ENCODE measurements at regions not wholly inside any gene's neighbourhood (a gene's known extent, or its start where the extent isn't known, plus 50 kb on each side); places are given as distances from the start of the nearest gene placed in this dataset.

DNA sequence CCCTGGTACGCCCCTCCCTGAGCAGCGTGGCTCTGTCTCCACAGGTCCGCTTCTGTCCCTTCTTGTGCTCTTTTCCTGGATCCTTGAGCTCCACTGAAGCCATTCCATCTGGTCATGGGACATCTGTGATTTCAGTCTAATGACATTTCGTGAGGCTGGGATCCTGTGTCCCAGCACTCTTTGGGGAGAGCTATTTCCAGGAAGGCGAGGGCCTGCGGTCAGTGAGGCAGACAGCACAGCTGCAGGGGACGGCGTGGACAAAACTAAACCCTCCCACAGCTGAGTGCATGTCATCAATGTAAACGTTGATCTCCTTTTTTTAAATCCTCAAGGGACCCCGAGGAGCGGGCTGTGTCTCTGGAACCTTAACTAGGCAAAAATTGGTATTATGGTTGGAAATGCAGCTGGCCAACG, 127.7 kb downstream of the DACT1 start:
- H3K79me2 ChIP-seq (ENCODE audit: low read depth): no peaks in the 10 kb centered on the region
- ChIA-PET POLR2A (ENCODE audit: unreplicated experiment) (no interaction called here), CTCF (no interaction called here)
- H3K27ac ChIP-seq: no peak overlapping the region
- no peaks in the 10 kb centered on the region for H3K9me2 ChIP-seq (ENCODE audit: insufficient read depth)
- H4K20me1 ChIP-seq (ENCODE audit: insufficient read depth): no peaks in the 10 kb centered on the region
- H3K4me3 ChIP-seq: no peak overlapping the region
- no peaks in the 10 kb centered on the region for H3K4me1 ChIP-seq (replicated peaks; ENCODE audit: insufficient read depth)
- H2AFZ ChIP-seq: no peak overlapping the region
- H3K4me2 ChIP-seq: no peak overlapping the region
- H3K9me3 ChIP-seq (ENCODE audit: insufficient read depth, low read depth): no peaks in the 10 kb centered on the region
- intact Hi-C loops (cut with micrococcal nuclease; ENCODE audit: unreplicated experiment): no loop called here
- DNase-seq: no peak
- BruUV-seq (replicated peaks): no TSS peak
- no peaks in the 10 kb centered on the region for H3K36me3 ChIP-seq (ENCODE audit: low read depth)
- H3F3A ChIP-seq (ENCODE audit: insufficient read depth, low read depth): no peaks in the 10 kb centered on the region
- TF ChIP-seq CTCF (conservative IDR thresholded peaks at IDR 0.05) (no peak), EZH2 (IDR thresholded peaks at IDR 0.05; ENCODE audit: low read depth) (no peak)
- peaks cover 13% of the 10 kb centered on the region for H3K27me3 ChIP-seq (ENCODE audit: insufficient read depth, low read depth)

DNA sequence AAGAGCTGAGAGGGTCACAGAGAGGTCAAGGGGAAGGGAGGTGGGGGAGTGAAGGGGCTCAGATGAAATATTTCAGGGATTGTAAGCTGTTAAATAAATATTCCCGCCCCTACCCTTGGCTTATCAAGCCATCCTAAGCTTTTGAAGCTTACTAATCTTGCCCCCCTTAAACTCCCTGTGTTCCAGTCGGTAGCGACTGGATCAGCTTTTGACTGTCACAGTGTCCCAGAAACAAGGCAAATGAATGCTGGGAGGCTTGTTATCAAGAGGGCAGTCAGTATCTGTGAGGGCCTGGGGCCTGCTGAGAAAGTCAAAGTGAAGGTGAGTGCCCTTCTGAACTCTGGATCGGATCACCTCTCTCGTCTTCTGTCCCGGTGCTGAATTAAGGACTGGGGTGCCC, 128.1 kb downstream of the DACT1 start:
- Histone ChIP-seq H3F3A (ENCODE audit: insufficient read depth, low read depth) (no peaks in the 10 kb centered on the region), H4K20me1 (ENCODE audit: insufficient read depth) (no peaks in the 10 kb centered on the region; the same call in 1 of the 2 replicates), H3K36me3 (ENCODE audit: low read depth) (no peaks in the 10 kb centered on the region), H3K27me3 (ENCODE audit: insufficient read depth, low read depth) (peaks cover 13% of the 10 kb centered on the region), H2AFZ (no peak overlapping the region), H3K4me3 (no peak overlapping the region), H3K9me2 (ENCODE audit: insufficient read depth) (no peaks in the 10 kb centered on the region), H3K27ac (no peak overlapping the region), H3K4me1 (replicated peaks; ENCODE audit: insufficient read depth) (no peaks in the 10 kb centered on the region), H3K79me2 (ENCODE audit: low read depth) (no peaks in the 10 kb centered on the region), H3K4me2 (no peak overlapping the region), H3K9me3 (ENCODE audit: insufficient read depth, low read depth) (no peaks in the 10 kb centered on the region)
- no TSS peak for BruUV-seq (replicated peaks)
- ChIA-PET POLR2A (ENCODE audit: unreplicated experiment) (no interaction called here), CTCF (no interaction called here)
- no peak for TF ChIP-seq EZH2 (IDR thresholded peaks at IDR 0.05; ENCODE audit: low read depth)
- TF ChIP-seq CTCF (conservative IDR thresholded peaks at IDR 0.05): no peak
- intact Hi-C loops (cut with micrococcal nuclease; ENCODE audit: unreplicated experiment): no loop called here
- DNase-seq: no peak

DNA sequence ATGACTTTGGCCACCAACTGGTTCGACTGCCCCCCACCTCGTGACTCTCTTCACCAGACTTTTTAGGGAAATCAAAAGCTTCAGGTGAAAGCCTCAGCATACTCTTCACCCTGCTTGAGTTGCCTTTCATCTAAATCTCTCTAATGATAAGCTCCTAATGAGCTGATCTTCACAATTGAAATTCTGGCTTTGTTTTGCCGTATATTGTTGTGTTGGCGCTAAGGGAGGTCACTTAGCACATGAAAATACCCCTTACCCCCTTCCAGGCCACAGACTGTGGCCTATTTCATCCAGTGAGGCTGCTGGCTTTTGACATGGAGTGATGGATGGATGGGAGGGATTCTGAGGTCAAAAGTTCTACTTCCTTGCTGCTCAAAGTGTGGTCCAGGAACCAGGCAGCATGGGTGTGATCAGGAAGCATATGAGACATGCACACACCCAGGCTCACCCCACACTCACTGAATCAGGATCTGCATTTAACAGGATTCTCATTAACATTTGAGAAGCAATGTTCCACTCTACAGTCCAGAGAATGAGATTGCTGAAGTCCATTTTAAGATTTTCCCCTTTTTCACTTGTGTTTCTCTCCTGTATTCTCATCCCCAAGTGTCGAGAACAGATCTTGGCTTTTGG, 131.4 kb downstream of the DACT1 start:
- Histone ChIP-seq H3K9me2 (ENCODE audit: insufficient read depth) (no peaks in the 10 kb centered on the region), H3K4me3 (no peak overlapping the region), H3K27ac (no peak overlapping the region), H3F3A (ENCODE audit: insufficient read depth, low read depth) (no peaks in the 10 kb centered on the region), H3K9me3 (ENCODE audit: insufficient read depth, low read depth) (no peaks in the 10 kb centered on the region), H4K20me1 (ENCODE audit: insufficient read depth) (no peaks in the 10 kb centered on the region; the same call in 1 of the 2 replicates), H2AFZ (no peak overlapping the region), H3K36me3 (ENCODE audit: low read depth) (no peaks in the 10 kb centered on the region), H3K4me1 (replicated peaks; ENCODE audit: insufficient read depth) (no peaks in the 10 kb centered on the region), H3K27me3 (ENCODE audit: insufficient read depth, low read depth) (peaks cover 7% of the 10 kb centered on the region), H3K4me2 (no peak overlapping the region), H3K79me2 (ENCODE audit: low read depth) (no peaks in the 10 kb centered on the region)
- CTCF ChIA-PET: no interaction called here
- no TSS peak for BruUV-seq (replicated peaks)
- DNase-seq: no peak
- POLR2A ChIA-PET (ENCODE audit: unreplicated experiment): no interaction called here
- no peak for TF ChIP-seq EZH2 (IDR thresholded peaks at IDR 0.05; ENCODE audit: low read depth)
- no peak for TF ChIP-seq CTCF (conservative IDR thresholded peaks at IDR 0.05)
- intact Hi-C loops (cut with micrococcal nuclease; ENCODE audit: unreplicated experiment): no loop called here
